CD4-positive, alpha-beta T cell treated with Interleukin-2 at 100 ng/mL for 4 hours (primary cell): ENCODE measurements at regions not wholly inside any gene's neighbourhood (a gene's known extent, or its start where the extent isn't known, plus 50 kb on each side); places are given as distances from the start of the nearest gene placed in this dataset.

Experiments used
- DNase-seq: peaks from one replicate; pipeline ENCODE4 v3.0.0-alpha.2; 2020; ENCODE audit warnings: low spot score

DNA sequence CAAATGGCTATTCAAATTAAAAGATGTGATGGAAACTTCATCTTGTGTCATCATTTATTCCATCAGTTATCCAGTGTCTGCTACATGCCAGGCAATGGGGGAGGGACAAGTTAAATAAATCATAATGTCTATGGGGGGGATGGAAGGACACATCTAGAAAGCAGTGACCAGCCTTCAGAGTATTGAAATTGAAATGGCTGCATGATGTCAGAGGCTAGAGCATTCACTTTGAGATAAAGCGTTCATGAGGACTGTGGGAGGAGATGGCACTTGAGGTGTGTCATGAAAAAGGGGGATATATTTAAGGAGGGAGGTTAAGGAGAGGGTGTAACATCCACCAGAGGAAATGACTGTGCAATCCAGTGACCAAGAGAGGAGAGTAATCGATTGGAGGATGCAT, 50.6 kb downstream of the SLIT2 start:
- DNase-seq = no peak

DNA sequence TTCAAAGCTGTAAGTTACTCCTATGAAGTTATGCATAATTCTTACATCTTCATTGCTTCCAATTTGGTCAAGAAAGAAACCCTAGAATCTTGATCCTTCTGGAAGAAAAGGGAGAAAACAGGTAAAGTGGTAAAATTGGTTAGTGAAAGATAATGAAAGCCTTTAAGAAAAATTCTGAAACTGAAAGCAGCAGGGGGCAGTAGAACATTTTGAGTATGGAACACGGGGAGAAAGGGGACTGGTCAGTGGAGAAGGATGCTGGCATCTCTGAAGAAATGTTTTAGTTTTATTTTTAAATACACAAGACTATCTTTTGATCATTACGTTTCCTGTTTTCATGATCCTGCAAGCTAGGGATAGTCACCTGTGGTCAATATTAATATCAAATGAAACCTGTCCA, 54.3 kb downstream of the SLIT2 start:
- no peak for DNase-seq

GRCh38 chr4:20311856-20312255, 60.2 kb downstream of the SLIT2 start:
- DNase-seq = no peak

DNA sequence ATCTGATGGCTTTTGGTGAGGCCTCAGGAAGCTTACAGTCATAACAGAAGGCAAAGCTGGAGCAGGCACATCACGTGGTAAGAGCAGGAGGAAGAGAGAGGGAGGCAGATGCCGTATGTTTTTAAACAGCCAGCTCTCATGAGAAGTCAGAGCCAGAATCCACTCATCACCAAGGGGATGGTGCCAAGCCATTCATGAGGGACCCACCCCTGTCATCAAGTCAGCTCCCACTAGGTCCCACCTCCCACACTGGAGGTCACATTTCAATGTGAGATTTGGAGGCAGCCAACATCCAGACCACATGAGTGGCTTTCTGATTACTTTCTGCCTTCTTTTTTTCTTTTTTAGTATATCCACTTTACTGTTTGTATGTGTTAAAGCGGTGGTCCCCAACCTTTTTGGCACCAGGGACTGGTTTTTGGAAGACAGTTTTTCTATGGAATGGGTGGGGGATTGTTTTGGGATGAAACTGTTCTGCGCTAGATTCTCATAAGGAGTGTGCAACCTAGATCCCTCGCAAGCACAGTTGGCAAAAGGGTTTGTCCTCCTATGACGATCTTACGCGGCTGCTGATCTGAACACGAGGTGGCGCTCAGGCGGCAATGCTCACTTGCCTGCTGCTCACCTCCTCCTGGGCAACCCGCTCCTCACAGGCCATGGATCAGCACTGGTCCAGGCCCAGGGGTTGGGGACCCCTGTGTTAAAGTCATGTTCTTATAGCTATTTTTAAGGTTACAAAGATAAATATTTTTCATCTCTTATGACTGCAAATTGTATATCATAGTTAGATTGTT, 61.7 kb downstream of the SLIT2 start:
- no peak for DNase-seq

- DNase-seq = no peak
Measured at GRCh38 chr4:20317424-20317985, 65.8 kb downstream of the SLIT2 start.

GRCh38 chr4:20318001-20318908, 66.5 kb downstream of the SLIT2 start:
- no peak for DNase-seq

DNA sequence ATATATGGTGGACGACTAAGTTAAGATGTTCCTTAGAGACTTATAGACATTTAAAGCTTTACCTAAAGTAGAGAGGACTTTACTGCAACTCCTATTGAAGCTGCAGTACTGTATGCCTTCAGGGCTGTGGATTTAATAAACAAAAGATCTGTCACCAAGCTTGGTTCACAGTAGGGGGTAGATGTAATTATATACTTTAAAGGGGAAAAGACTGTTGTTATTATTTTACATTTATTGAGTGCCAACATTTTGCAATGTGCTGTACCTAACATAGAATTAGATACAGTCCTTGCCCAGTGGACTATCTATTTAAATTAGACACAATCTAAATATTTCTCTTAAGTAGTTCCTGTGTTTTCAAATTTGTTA, 67.2 kb downstream of the SLIT2 start:
- DNase-seq = no peak

GRCh38 chr4:20319825-20320612, 68.3 kb downstream of the SLIT2 start:
- DNase-seq = no peak

- no peak for DNase-seq
Measured at GRCh38 chr4:20323991-20324390, 72.3 kb downstream of the SLIT2 start.

GRCh38 chr4:20326460-20326859, 74.8 kb downstream of the SLIT2 start:
- no peak for DNase-seq

GRCh38 chr4:20326977-20327376, 75.3 kb downstream of the SLIT2 start:
- DNase-seq = no peak

DNA sequence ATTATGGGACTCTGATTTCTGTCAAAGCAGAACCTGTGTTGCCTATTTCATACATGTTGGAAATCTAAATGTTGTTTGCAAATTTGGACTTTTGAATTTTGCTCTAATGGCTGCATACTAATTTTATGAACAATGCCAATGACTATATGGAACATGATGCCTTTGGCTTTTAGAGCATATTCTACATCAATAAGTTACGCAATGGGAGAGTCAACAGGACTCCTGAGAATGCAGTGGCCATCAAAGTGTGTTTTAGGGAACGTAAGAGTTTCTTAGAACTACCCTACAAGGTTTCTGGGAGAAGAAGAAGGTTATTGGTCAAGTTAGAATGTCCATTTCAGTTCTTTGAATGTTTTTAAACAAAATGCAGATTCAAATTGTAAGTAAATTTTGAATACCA, 76.1 kb downstream of the SLIT2 start:
- DNase-seq = no peak

- DNase-seq = no peak
Measured at GRCh38 chr4:20331642-20332041, 79.9 kb downstream of the SLIT2 start.

GRCh38 chr4:20333141-20333715, 81.5 kb downstream of the SLIT2 start:
- DNase-seq = no peak

DNA sequence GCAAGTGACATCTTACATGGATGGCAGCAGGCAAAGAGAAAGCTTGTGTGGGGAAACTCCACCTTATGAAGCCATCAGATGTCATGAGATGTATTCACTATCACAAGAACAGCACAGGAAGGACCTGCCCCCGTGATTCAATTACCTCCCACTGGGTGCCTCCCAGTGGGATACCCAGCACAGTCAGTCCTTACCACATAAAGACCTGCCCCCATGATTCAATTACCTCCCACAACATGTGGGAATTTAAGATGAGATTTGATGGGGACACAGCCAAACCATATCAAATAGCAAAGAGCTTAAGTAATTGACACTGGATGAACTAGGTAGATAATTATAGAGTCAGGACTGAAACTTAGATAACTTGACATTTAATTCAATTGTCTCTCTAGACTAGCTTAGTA, 85.6 kb downstream of the SLIT2 start:
- no peak for DNase-seq

DNA sequence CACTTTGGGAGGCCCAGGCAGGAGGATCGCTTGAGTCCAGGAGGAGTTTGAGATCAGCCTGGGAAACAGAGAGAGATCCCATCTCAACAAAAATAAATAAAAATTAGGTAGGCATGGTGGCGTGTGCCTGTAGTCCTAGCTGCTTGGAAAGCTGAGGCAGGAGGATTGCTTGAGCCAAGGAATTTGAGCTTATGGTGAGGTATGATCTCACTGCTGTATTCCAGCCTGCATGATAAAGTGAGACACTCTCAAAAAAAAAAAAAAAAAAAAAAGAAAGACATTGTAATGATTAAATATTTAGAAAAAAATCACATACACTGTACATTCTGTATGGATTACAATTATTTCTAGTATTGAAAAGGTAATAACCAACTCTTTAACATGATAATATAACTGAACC, 87.1 kb downstream of the SLIT2 start:
- no peak for DNase-seq

- DNase-seq = no peak
Measured at GRCh38 chr4:20341134-20341738, 89.5 kb downstream of the SLIT2 start.

GRCh38 chr4:20347531-20347930, 95.8 kb downstream of the SLIT2 start:
- DNase-seq = no peak

DNA sequence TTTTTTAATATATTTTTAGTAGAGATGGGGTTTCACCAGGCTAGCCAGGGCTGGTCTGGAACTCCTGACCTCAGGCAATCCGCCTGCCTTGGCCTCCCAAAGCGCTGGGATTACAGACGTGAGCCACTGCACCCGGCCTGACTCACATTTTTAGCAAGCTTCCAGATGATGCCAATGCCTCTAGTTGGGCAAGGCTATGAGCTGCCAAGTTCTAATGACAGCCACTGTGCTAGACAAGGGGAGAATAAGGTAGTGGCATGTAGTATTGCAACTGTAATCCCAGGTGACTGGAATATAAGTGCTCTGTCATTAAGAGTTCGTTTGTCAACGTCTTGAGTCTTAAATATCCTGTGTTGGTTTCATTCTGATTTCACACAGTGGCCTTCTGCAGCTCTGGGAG, 96.7 kb downstream of the SLIT2 start:
- no peak for DNase-seq

DNA sequence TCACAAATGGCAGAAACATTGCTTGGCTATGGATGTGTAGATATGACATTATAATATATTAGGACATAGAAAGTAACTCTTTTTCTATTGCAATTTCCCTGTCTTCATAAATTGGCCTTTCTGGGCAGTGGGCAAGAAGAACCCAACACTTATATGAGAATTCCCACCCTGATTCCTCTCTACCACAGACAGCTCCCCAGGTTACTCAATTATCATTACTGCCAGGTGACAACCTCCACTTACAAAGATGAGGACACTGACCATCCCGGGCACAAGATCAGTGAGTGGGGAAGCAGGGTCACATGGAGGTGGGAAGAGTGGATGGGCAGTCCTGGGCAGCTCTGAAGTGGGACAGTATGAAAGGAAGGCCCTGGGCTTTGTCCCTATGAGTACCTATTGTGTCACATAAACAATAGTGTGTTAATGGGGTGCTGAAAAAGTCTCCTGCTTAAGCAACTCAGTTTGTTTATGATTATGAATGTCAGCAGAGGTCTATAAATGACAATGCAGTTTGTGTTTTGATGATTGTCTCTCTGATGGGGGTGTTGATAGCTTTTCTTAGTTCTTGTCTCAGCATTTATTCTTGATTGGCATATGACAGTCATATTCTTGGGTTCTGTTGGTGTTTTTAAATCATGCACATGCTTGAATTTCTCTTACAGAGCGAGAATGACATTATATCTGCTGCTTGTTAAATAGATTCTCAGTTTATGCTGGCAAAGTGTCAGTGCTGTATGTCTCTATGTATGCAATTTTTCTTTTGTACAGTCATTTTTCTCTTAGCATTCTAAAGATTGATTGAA, 99.9 kb downstream of the SLIT2 start:
- no peak for DNase-seq

DNA sequence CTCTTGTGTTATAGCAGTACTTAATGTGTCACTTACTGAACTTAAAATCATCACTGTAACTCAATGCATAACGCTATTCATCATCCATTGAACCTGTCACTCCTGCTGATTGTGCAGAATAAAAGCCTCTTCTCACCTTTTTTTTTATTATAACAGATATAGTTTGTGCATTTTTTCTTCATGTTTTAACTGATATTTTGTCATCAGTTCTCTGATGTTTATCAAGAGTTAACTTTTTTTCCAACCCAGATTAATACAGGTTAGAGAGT, 100.4 kb downstream of the SLIT2 start:
- no peak for DNase-seq
